Left kidney (tissue), 1 donor: ENCODE measurements at regions not wholly inside any gene's neighbourhood (a gene's known extent, or its start where the extent isn't known, plus 50 kb on each side); places are given as distances from the start of the nearest gene placed in this dataset.

Experiments
- DNase-seq: peaks from one replicate; pipeline ENCODE4 v3.0.0-alpha.2; 2013

DNA sequence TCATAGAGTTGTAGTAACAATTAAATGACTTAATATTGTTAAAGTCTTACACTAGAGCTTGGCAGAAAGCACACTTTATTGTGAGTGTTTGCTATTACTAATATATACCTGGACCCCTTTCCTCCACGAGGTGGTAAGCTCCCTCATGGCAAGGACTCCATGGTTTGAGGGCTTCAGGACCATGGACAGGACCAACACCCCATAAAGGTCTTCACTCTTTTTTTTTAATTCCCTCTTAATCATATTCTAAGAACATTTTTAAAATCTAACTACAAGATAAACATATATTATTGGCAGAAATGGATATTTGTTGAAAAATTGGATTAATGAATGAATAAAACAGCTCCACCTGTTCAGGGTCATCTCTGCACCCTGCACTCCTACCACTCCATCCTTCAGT lies 154.5 kb downstream of the CBLN1 start:
- DNase-seq: peak; percentile 28

DNA sequence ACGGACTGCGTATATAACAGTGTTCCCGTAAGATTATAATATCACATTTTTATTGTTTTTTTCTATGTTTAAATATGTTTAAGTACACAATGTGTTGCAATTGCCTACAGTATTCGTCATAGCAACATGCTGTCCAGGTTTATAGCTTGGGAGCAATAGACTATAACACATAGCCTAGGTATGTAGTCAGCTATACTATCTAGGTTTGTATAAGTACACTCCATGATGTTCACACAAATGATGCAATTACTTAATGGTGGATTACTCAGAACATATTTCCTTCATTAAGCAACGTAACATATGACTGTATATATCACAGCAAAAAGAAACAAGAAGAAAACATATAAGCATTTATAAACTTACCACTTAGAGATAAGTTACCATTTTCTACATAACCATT lies 160.0 kb downstream of the CBLN1 start:
- DNase-seq: no peak

DNA sequence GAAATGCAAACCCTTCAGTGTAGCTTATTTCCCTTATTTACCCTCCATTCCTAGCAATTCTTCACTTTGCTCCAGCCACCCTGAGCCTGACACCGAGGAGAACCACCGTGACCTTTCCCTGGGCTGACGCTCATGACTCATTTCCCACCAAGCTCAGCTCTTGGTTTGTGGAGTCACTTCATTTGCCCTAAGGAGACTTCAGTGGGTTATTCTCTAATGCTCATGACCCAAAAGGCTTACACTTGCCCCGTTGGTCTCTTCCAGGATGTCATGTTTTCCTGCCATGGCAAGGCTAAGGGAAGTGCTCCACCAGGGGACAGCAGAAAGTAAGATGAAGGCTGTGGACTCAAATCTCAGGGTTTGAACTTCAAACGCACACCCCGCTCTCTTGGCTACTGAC lies 161.0 kb downstream of the CBLN1 start:
- DNase-seq: no peak

GRCh38 chr16:49116873-49117272 lies 164.8 kb downstream of the CBLN1 start:
- no peak for DNase-seq

DNA sequence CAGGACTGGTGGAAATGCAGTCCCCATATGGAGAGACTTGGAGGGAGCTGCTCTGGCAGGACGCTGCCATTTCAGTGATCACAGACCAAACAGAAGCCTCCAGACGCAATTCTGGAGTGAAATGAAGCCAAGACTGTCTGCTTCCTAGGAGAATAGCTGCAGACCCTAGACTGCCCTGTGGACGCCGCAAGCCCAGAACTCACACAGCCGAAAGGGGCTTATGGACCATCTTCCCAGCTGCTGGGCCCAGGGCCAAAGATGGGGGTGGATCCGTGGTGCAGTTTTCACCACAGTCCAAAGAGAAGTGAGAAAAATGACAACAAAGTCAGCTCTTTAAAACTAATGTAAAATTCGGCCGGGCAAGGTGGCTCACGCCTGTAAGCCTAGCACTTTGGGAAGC lies 165.7 kb downstream of the CBLN1 start:
- DNase-seq: no peak

GRCh38 chr16:49112754-49113153 lies 168.9 kb downstream of the CBLN1 start:
- DNase-seq: no peak

DNA sequence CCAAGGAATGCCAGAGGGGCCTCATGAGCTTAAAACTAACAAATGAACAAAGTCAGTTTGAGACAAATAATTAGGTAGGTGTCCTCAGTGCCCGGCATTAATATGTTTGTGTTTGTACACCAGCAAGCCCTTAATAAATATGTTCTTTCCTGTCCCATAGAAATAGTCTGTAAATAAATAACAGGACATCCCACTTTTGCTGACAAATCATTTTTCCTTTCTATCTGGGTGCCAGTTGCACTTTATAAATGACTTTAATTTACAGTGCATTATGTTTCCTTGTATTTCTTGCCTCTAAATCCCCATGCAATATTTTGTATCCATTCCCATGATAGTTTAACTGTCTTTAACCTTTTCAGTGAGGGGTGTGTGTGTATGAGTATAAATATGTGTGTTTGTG lies 170.3 kb downstream of the CBLN1 start:
- no peak for DNase-seq

GRCh38 chr16:49108611-49109010 lies 173.0 kb downstream of the CBLN1 start:
- DNase-seq: no peak

- no peak for DNase-seq
Measured at GRCh38 chr16:49103298-49103697, 178.3 kb downstream of the CBLN1 start.

- DNase-seq: no peak
Measured at GRCh38 chr16:49101997-49102396, 179.6 kb downstream of the CBLN1 start.

GRCh38 chr16:49100366-49100765 lies 181.3 kb downstream of the CBLN1 start:
- DNase-seq: no peak

- DNase-seq: no peak
Measured at GRCh38 chr16:49097964-49098363, 183.7 kb downstream of the CBLN1 start.

- no peak for DNase-seq
Measured at GRCh38 chr16:49096176-49096945, 185.3 kb downstream of the CBLN1 start.

DNA sequence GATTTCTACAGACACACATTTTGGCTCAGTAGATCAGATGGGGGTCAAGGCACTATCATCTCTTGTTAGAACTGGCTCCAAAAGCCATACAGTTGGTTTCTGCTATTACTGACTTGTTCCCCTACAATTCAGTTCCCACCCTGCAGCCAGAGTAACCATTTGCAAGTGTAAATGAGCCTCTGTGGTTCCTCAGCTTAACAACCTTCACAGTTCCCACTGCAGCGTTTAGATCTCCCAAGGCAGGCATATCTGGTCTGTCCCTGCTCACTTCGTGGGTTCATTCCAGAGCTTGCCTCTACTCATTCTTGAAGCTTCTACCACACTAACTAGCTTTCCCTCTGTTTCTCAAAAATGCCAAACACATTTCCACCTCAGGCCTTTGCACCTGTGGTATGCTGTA lies 186.1 kb downstream of the CBLN1 start:
- no peak for DNase-seq

DNA sequence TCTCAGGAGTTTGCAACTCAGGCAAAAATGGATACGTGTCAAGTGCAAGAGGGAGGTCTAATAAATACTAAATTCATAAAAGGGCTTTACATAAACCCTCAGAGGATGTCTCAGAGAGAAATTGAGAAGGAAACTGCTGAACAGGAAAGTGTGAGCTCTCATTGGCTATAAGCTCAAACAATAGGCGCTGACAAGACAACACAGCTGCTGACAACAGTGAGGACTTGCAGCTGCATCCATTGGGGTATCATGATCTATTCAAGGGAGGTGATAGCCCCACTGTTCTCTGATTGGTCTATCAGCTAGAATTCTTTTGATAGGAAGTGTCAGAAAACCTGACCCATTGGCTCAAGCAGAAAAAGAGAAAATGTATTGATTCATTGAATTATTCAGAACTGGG lies 187.2 kb downstream of the CBLN1 start:
- DNase-seq: no peak

GRCh38 chr16:49093939-49094338 lies 187.7 kb downstream of the CBLN1 start:
- no peak for DNase-seq

GRCh38 chr16:49092704-49093103 lies 188.9 kb downstream of the CBLN1 start:
- no peak for DNase-seq

DNA sequence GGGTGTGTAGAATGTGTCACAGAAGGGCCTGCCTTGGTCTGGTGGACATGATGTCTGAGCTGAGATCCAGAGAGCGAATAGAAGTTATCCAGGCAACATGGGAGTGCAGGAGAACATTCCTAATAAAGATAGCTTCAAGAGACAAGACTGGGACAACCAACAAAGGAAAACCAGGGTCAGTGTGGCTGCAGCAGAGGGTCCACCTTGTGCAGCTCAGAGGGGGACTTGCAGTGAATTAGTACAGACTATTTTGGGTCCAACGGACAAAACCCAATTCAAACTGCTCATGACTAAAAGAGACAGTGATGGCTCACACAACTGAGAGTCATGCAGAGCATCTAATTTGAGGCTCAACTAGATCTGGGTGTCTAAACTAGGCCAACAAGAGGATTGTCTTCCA lies 192.1 kb downstream of the CBLN1 start:
- DNase-seq: no peak

- DNase-seq: no peak
Measured at GRCh38 chr16:49089039-49089438, 192.6 kb downstream of the CBLN1 start.

DNA sequence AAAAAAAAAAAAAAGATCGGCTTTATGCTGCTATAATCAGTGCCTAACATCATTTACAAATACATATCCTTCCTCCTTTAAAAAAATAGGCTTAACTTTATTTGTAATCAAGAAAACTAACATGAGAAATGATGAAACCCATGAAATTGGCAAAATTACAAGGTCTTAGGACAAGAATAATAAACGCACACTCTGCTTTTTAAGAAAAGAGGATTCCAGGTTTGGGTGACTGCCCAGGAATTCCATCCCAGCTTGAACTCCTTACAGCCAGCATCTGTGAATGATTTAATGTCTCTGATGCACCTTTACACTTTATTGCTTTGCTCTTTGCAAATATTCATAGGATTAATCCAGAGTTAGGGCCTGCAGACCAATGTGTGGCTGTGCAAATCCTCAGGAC lies 196.0 kb downstream of the CBLN1 start:
- no peak for DNase-seq

GRCh38 chr16:49084628-49085390 lies 196.8 kb downstream of the CBLN1 start:
- DNase-seq: no peak

DNA sequence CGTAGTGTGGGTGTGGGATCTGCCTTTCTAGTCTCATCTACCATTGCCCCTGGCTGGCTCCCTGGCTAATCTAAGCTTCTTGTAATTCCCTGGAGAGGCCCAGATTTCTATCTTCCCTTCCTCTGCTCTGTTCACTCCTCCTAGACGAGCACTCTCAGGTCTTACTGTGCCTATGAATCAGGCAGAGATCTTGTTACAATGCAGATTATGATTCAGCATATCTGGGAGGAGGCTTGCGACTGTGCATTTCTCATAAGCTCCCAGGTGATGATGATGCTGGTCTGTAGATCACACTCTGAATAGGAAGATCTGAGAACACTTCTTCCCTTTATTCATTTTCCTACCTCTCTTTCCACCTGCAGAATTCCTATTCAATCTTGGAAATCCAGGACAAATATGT lies 200.1 kb downstream of the CBLN1 start:
- DNase-seq: no peak

DNA sequence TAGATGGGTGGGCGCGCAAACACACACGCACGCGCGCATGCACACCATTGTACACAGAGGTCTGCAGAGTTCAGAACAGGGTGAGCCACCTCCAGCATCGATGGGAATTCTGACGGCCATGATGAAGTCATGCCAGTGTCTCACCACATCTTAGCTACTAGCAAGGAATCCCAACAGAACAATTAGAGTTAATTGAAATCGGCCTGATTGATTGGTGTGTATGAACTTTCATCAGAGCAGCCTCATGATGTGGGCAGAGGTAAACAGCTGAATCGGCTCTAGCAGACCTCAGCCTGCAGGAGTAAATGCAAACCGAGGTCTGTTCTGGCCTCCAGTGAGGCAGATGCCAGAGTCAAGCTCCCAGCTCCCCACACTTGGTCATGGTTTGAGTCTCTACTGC lies 200.6 kb downstream of the CBLN1 start:
- no peak for DNase-seq

DNA sequence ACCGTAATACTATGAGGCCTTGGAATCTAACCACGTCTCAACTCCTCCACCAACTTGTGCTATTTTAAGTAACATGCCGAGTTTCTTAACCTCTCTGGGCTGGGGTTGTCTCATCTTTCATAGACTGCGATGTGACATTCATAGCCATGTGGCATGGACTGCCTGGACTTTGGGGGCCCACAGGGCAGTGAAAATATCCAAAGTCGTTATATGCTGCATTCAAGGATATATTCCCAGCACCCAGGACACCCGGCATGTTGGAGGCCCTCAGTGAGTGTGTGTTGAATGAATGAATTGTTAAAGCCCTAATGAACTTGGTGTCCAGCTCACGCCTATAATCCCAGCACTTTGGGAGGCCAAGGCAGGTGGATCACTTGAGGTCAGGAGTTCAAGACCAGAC lies 203.1 kb downstream of the CBLN1 start:
- no peak for DNase-seq
